ENCODE measurements at regions not wholly inside any gene's neighbourhood (a gene's known extent, or its start where the extent isn't known, plus 50 kb on each side); places are given as distances from the start of the nearest gene placed in this dataset.

DNA sequence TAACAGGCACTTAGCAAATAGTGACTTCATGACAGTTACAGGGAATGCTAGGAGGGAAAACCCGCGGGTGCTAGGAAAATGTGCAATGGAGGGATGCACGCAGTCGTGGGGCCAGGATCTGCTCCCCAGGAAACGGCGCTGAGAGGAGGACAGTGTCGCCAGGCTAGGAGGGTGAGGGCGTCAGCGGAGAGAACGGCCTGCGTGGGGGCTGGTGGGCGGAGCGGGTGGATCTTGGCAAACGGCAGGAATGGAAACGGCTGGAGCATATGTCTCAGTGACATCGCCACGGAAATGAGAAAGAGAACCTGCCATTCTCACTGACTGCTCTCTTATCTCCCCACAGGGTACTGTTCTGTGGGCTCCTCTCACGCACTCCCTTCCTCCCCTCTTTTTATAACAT lies 478.5 kb upstream of the ID2 start:
- TF ChIP-seq, protein P1, sequence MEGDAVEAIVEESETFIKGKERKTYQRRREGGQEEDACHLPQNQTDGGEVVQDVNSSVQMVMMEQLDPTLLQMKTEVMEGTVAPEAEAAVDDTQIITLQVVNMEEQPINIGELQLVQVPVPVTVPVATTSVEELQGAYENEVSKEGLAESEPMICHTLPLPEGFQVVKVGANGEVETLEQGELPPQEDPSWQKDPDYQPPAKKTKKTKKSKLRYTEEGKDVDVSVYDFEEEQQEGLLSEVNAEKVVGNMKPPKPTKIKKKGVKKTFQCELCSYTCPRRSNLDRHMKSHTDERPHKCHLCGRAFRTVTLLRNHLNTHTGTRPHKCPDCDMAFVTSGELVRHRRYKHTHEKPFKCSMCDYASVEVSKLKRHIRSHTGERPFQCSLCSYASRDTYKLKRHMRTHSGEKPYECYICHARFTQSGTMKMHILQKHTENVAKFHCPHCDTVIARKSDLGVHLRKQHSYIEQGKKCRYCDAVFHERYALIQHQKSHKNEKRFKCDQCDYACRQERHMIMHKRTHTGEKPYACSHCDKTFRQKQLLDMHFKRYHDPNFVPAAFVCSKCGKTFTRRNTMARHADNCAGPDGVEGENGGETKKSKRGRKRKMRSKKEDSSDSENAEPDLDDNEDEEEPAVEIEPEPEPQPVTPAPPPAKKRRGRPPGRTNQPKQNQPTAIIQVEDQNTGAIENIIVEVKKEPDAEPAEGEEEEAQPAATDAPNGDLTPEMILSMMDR (IDR thresholded peaks at IDR 0.05; ENCODE audit: low read length) = no peak
- no peak for TF ChIP-seq EZH2 (optimal IDR thresholded peaks at IDR 0.05; ENCODE audit: low read depth, low read length)
- no peak for TF ChIP-seq EZH2phosphoT487 (IDR thresholded peaks at IDR 0.05; ENCODE audit: low read length)
